ENCODE measurements at regions not wholly inside any gene's neighbourhood (a gene's known extent, or its start where the extent isn't known, plus 50 kb on each side); places are given as distances from the start of the nearest gene placed in this dataset.

- TF ChIP-seq CTCF (IDR thresholded peaks at IDR 0.05) (no peak), EP300 (IDR thresholded peaks at IDR 0.05) (no peak), POLR2A (IDR thresholded peaks at IDR 0.05; ENCODE audit: low read depth) (no peak), POLR2AphosphoS5 (IDR thresholded peaks at IDR 0.05) (peak in 1 of 2 donors; percentile 16)
Observed at GRCh38 chr5:138655530-138656190, 80.5 kb upstream of the HSPA9 start.
